ENCODE measurements at regions not wholly inside any gene's neighbourhood (a gene's known extent, or its start where the extent isn't known, plus 50 kb on each side); places are given as distances from the start of the nearest gene placed in this dataset.

DNA sequence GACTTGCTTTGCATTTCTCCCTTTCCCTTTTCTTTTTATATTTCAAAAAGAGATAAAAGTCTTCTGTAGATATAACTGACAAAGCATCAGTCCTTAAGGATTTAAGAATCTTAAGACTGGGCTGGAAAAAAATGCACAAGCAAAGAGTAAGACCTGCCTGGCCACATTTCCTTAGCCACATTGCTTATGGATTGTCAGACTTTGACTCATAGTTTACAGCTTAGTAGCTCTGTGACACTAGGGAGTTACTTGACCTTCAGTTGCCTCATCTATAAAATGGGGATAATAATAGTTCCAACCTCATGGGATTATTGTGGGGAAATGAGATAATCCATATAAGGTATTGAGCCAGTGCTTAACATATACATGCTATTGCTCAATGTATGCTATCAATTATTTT lies 66.4 kb upstream of the STK38L start:
- no peak for TF ChIP-seq SAP30 (IDR thresholded peaks at IDR 0.05; ENCODE audit: borderline replicate concordance, insufficient read depth, low read depth, low read length, poor library complexity, severe bottlenecking)
- no peak for TF ChIP-seq EZH2 (IDR thresholded peaks at IDR 0.05; ENCODE audit: borderline replicate concordance, low read depth, low read length)
- TF ChIP-seq, protein P1, sequence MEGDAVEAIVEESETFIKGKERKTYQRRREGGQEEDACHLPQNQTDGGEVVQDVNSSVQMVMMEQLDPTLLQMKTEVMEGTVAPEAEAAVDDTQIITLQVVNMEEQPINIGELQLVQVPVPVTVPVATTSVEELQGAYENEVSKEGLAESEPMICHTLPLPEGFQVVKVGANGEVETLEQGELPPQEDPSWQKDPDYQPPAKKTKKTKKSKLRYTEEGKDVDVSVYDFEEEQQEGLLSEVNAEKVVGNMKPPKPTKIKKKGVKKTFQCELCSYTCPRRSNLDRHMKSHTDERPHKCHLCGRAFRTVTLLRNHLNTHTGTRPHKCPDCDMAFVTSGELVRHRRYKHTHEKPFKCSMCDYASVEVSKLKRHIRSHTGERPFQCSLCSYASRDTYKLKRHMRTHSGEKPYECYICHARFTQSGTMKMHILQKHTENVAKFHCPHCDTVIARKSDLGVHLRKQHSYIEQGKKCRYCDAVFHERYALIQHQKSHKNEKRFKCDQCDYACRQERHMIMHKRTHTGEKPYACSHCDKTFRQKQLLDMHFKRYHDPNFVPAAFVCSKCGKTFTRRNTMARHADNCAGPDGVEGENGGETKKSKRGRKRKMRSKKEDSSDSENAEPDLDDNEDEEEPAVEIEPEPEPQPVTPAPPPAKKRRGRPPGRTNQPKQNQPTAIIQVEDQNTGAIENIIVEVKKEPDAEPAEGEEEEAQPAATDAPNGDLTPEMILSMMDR (IDR thresholded peaks at IDR 0.05 in 2 of 3, conservative IDR thresholded peaks at IDR 0.05 in 1 of 3; ENCODE audit: insufficient read depth in 2 of 3, low read depth in 1 of 3, low read length in 3 of 3): no peak
- no peak for TF ChIP-seq NCOR1 (IDR thresholded peaks at IDR 0.05)
- no peak for TF ChIP-seq KLF13 (tag; IDR thresholded peaks at IDR 0.05; ENCODE audit: borderline replicate concordance, low read depth)
- TF ChIP-seq BRF1 (IDR thresholded peaks at IDR 0.05; ENCODE audit: borderline replicate concordance, extremely low read depth, insufficient read length): no peak
- no peak for TF ChIP-seq ZBTB7A (IDR thresholded peaks at IDR 0.05; ENCODE audit: borderline replicate concordance, control insufficient read depth, low read depth, low read length)
- no peak for TF ChIP-seq REST (IDR thresholded peaks at IDR 0.05; ENCODE audit: borderline replicate concordance)
- TF ChIP-seq REST (CRISPR knock-in tag; IDR thresholded peaks at IDR 0.05; ENCODE audit: low read depth): no peak
- TF ChIP-seq, protein P2, sequence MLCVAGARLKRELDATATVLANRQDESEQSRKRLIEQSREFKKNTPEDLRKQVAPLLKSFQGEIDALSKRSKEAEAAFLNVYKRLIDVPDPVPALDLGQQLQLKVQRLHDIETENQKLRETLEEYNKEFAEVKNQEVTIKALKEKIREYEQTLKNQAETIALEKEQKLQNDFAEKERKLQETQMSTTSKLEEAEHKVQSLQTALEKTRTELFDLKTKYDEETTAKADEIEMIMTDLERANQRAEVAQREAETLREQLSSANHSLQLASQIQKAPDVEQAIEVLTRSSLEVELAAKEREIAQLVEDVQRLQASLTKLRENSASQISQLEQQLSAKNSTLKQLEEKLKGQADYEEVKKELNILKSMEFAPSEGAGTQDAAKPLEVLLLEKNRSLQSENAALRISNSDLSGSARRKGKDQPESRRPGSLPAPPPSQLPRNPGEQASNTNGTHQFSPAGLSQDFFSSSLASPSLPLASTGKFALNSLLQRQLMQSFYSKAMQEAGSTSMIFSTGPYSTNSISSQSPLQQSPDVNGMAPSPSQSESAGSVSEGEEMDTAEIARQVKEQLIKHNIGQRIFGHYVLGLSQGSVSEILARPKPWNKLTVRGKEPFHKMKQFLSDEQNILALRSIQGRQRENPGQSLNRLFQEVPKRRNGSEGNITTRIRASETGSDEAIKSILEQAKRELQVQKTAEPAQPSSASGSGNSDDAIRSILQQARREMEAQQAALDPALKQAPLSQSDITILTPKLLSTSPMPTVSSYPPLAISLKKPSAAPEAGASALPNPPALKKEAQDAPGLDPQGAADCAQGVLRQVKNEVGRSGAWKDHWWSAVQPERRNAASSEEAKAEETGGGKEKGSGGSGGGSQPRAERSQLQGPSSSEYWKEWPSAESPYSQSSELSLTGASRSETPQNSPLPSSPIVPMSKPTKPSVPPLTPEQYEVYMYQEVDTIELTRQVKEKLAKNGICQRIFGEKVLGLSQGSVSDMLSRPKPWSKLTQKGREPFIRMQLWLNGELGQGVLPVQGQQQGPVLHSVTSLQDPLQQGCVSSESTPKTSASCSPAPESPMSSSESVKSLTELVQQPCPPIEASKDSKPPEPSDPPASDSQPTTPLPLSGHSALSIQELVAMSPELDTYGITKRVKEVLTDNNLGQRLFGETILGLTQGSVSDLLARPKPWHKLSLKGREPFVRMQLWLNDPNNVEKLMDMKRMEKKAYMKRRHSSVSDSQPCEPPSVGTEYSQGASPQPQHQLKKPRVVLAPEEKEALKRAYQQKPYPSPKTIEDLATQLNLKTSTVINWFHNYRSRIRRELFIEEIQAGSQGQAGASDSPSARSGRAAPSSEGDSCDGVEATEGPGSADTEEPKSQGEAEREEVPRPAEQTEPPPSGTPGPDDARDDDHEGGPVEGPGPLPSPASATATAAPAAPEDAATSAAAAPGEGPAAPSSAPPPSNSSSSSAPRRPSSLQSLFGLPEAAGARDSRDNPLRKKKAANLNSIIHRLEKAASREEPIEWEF (CRISPR knock-in tag; IDR thresholded peaks at IDR 0.05): no peak
- no peak for TF ChIP-seq CEBPZ (IDR thresholded peaks at IDR 0.05; ENCODE audit: borderline replicate concordance, low read depth, low read length)
- TF ChIP-seq CC2D1A (IDR thresholded peaks at IDR 0.05): no peak
- no peak for TF ChIP-seq SMARCE1 (IDR thresholded peaks at IDR 0.05)
- no peak for TF ChIP-seq POU5F1 (IDR thresholded peaks at IDR 0.05; ENCODE audit: borderline replicate concordance, low read depth, low read length, partially characterized antibody)
- TF ChIP-seq ZFX (CRISPR knock-in tag; IDR thresholded peaks at IDR 0.05): no peak
